Spleen (tissue), 11 donors: ENCODE measurements at regions not wholly inside any gene's neighbourhood (a gene's known extent, or its start where the extent isn't known, plus 50 kb on each side); places are given as distances from the start of the nearest gene placed in this dataset.

Experiments used
- DNase-seq: peaks from one replicate; pipeline ENCODE4 v3.0.0-alpha.2; 2020
- H3K27ac ChIP-seq, 8 donors: fragments of 200-600 bp; sonication (generic) in 7 of 8; 1 replicate in 4 of 8; 2 replicates in 4 of 8; pipeline versions ENCODE4 v1.5.0 to v1.8.0; 2016 to 2021; ENCODE audit warnings: inconsistent platforms in 4 of 8, mild to moderate bottlenecking in 4 of 8, moderate library complexity in 1 of 8
- H3K27me3 ChIP-seq, 7 donors: fragments of 200-600 bp; sonication (generic) in 6 of 7; replicated peaks in 1 of 7; 1 replicate in 4 of 7; 2 replicates in 3 of 7; pipeline versions ENCODE4 v1.5.0 to v1.8.0; 2016 to 2021; ENCODE audit warnings: inconsistent platforms in 3 of 7, mild to moderate bottlenecking in 1 of 7
- H3K36me3 ChIP-seq, 6 donors: fragments of 200-600 bp; sonication (generic) in 5 of 6; 1 replicate in 4 of 6; 2 replicates in 2 of 6; pipeline versions ENCODE4 v1.5.0 to v1.8.0; 2016 to 2021; ENCODE audit warnings: inconsistent platforms in 2 of 6
- H3K4me1 ChIP-seq, 6 donors: fragments of 200-600 bp; sonication (generic) in 5 of 6; 1 replicate in 3 of 6; 2 replicates in 3 of 6; pipeline versions ENCODE4 v1.5.0 to v1.8.0; 2016 to 2021; ENCODE audit warnings: inconsistent platforms in 3 of 6
- H3K4me3 ChIP-seq, 8 donors: fragments of 200-600 bp; sonication (generic) in 7 of 8; 1 replicate in 4 of 8; 2 replicates in 4 of 8; pipeline versions ENCODE4 v1.5.0 to v1.8.0; 2016 to 2021; ENCODE audit warnings: inconsistent platforms in 4 of 8, mild to moderate bottlenecking in 4 of 8, moderate library complexity in 2 of 8
- H3K9me3 ChIP-seq, 8 donors: fragments of 200-600 bp; sonication (generic) in 7 of 8; 1 replicate in 4 of 8; 2 replicates in 4 of 8; pipeline versions ENCODE4 v1.5.0 to v1.8.0; 2016 to 2021; ENCODE audit warnings: inconsistent platforms in 4 of 8
- POLR2A ChIP-seq, 3 donors: fragments of 450-650 bp; IDR thresholded peaks; one replicate each; pipeline ENCODE4 v1.5.1; 2017; ENCODE audit warnings: antibody characterized with exemption in 3 of 3, mild to moderate bottlenecking in 1 of 3
- POLR2AphosphoS5 ChIP-seq, 3 donors: sonication (generic); formaldehyde crosslinking; IDR thresholded peaks; one replicate each; pipeline ENCODE4 v1.5.1; 2017; ENCODE audit warnings: antibody characterized with exemption in 3 of 3
- WGBS, 5 donors: extraction: QIAGEN DNeasy Blood & Tissue Kit in 3 of 5; methylation state at CpG; one replicate each; pipeline versions ENCODE4 v1.1.5 to v1.1.7; 2013 to 2018; 5-methylcytosine and 5-hydroxymethylcytosine counted together
- intact Hi-C: fragments of 100-400 bp; cut with DNase I; formaldehyde crosslinking; loops from one replicate; pipeline ENCODE4 v1.15.0; 2023; ENCODE audit warnings: low total_unique reads
- TF ChIP-seq, protein P1 (sequence below), 11 experiments: fragments of 200-600 bp in 7 of 11; fragments of 450-650 bp in 4 of 11; sonication (generic) in 4 of 11; IDR thresholded peaks in 8 of 11; conservative IDR thresholded peaks in 3 of 11; 1 replicate in 7 of 11; 2 replicates in 4 of 11; pipeline versions ENCODE4 v1.4.0 to v1.8.0; 2016 to 2021; ENCODE audit warnings: antibody characterized with exemption in 11 of 11, inconsistent platforms in 4 of 11, mild to moderate bottlenecking in 1 of 11
- donor health status: healthy with polysubstance abuse.
- donor health status: DM: no; HTN: no; CAD: no; lungs with moderate emphysema.
- donor health status: DM: no; HTN: no; CAD: no.
- donor health status: Bipolar disorder and iron deficiency.
- donor health status: healthy.
- donor health status: DM: no; HTN: no; CAD: no.
- donor health status: DM: yes; HTN: yes; CAD: no.

DNA sequence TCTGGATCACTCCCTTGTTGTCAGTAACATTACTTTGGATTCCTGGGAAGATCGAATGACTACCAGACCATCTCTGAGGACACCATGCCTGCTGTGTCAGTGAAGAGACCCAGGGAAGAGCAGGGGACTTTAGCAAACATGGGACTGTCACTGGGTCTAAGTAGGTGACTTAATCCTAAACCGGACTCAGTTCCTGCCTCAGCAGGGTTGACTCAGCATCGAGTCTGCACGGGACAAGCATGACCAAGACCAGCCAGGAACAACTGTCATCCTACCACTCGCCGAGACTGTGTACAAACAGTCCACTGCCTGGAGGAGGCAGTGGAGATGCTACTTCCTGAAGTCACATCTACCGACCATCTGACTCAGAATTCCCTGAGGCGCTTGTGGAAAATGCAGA lies 53.2 kb upstream of the RAB4A start:
- Histone ChIP-seq H3K9me3 (peaks cover 0 to 4% (median 0%) of the 10 kb centered on the region in 8 donors), H3K27ac (no peak overlapping the region), H3K27me3 (no peaks in the 10 kb centered on the region), H3K4me3 (no peak overlapping the region), H3K36me3 (no peaks in the 10 kb centered on the region), H3K4me1 (peaks cover 0 to 8% (median 3%) of the 10 kb centered on the region in 6 donors)
- 63 to 78% (median 72%) methylated on average over 6 to 8 of the region's 8 CpGs for WGBS, 5 donors
- TF ChIP-seq, protein P1, sequence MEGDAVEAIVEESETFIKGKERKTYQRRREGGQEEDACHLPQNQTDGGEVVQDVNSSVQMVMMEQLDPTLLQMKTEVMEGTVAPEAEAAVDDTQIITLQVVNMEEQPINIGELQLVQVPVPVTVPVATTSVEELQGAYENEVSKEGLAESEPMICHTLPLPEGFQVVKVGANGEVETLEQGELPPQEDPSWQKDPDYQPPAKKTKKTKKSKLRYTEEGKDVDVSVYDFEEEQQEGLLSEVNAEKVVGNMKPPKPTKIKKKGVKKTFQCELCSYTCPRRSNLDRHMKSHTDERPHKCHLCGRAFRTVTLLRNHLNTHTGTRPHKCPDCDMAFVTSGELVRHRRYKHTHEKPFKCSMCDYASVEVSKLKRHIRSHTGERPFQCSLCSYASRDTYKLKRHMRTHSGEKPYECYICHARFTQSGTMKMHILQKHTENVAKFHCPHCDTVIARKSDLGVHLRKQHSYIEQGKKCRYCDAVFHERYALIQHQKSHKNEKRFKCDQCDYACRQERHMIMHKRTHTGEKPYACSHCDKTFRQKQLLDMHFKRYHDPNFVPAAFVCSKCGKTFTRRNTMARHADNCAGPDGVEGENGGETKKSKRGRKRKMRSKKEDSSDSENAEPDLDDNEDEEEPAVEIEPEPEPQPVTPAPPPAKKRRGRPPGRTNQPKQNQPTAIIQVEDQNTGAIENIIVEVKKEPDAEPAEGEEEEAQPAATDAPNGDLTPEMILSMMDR (IDR thresholded peaks at IDR 0.05 in 8 of 11, conservative IDR thresholded peaks at IDR 0.05 in 3 of 11): no peak
- TF ChIP-seq POLR2A (IDR thresholded peaks at IDR 0.05): no peak
- TF ChIP-seq POLR2AphosphoS5 (IDR thresholded peaks at IDR 0.05): no peak
- DNase-seq: no peak
- intact Hi-C loops: no loop called here

GRCh38 chr1:229218612-229219025 lies 52.3 kb upstream of the RAB4A start:
- intact Hi-C loops: no loop called here
- no peak for DNase-seq
- Histone ChIP-seq H3K27ac (no peak overlapping the region), H3K4me3 (no peak overlapping the region), H3K9me3 (peaks cover 0 to 4% (median 0%) of the 10 kb centered on the region in 8 donors), H3K36me3 (no peaks in the 10 kb centered on the region), H3K27me3 (no peaks in the 10 kb centered on the region), H3K4me1 (peaks cover 0 to 8% (median 3%) of the 10 kb centered on the region in 6 donors)
- TF ChIP-seq, protein P1 (IDR thresholded peaks at IDR 0.05 in 8 of 11, conservative IDR thresholded peaks at IDR 0.05 in 3 of 11): no peak
- TF ChIP-seq POLR2A (IDR thresholded peaks at IDR 0.05): no peak
- no peak for TF ChIP-seq POLR2AphosphoS5 (IDR thresholded peaks at IDR 0.05)
- 46 to 78% (median 54%) methylated on average over 1 of the region's 1 CpG for WGBS, 5 donors

DNA sequence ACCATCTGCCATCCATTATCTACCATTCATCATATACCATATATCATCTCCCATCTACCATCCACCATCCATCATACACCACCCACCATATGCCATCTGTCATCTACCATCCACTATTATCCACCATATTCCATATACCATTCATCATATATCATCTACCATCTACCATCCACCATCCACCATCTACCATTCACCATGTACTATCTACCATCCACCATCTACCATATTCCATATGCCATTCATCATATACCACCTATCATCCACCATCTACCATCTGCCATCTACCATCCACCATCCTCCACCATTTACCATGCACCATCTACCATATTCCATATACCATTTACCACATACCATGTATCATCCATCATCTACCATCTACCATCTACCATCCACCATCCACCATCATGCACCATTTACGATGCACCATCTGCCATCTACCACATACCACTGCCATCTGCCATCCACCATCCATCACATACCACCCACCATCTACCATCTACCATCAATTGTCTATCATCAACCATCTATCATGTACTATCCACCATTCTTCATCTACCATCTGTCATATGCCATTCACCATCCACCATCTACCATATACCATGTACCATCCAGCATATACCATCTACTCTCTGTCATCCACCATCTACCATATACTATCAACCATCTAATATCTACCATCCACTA lies 50.6 kb upstream of the RAB4A start:
- Histone ChIP-seq H3K4me1 (peaks cover 0 to 9% (median 3%) of the 10 kb centered on the region in 6 donors), H3K27me3 (no peaks in the 10 kb centered on the region), H3K4me3 (no peak overlapping the region), H3K36me3 (no peaks in the 10 kb centered on the region), H3K9me3 (peaks cover 0 to 4% (median 0%) of the 10 kb centered on the region in 8 donors), H3K27ac (no peak overlapping the region)
- TF ChIP-seq, protein P1 (IDR thresholded peaks at IDR 0.05 in 8 of 11, conservative IDR thresholded peaks at IDR 0.05 in 3 of 11): no peak
- TF ChIP-seq POLR2AphosphoS5 (IDR thresholded peaks at IDR 0.05) (no peak), POLR2A (IDR thresholded peaks at IDR 0.05) (no peak)
- WGBS, 5 donors: 49 to 100% (median 97%) methylated on average over 1 of the region's 1 CpG
- DNase-seq: no peak
- intact Hi-C loops: loop anchor here (5.0 kb wide), 1 partner anchor 483 kb away; the partner anchor contains the start of gene RHOU
